Skeletal muscle satellite cell (primary cell): ENCODE measurements at regions not wholly inside any gene's neighbourhood (a gene's known extent, or its start where the extent isn't known, plus 50 kb on each side); places are given as distances from the start of the nearest gene placed in this dataset.
"Not testable (repeated sequence)": the region's sequence is repeated elsewhere in the genome, so short reads cannot be mapped to it uniquely, and the experiment has no call there.

ENCODE experiments used
- H3K27me3 ChIP-seq: 2 replicates; pipeline ENCODE4 v1.7.0; 2013; ENCODE audit warnings: low read length; ENCODE audit not compliant: control insufficient read depth, insufficient read depth
- H3K36me3 ChIP-seq: 2 replicates; pipeline ENCODE4 v1.7.0; 2013; ENCODE audit warnings: mild to moderate bottlenecking, control low read depth, low read length; ENCODE audit not compliant: insufficient read depth
- H3K4me1 ChIP-seq: 2 replicates; pipeline ENCODE4 v1.7.0; 2013; ENCODE audit warnings: low read length; ENCODE audit not compliant: control insufficient read depth, insufficient read depth
- H3K4me2 ChIP-seq: 2 replicates; pipeline ENCODE4 v1.7.0; 2013; ENCODE audit warnings: mild to moderate bottlenecking, low read length
- H3K4me3 ChIP-seq: 2 replicates; pipeline ENCODE4 v1.7.0; 2013; ENCODE audit warnings: low read length
- H3K9ac ChIP-seq: 2 replicates; pipeline ENCODE4 v1.7.0; 2013; ENCODE audit warnings: mild to moderate bottlenecking, low read depth, low read length, moderate library complexity
- H3K9me3 ChIP-seq: replicated peaks from 2 replicates; pipeline ENCODE4 v1.7.0; 2013; ENCODE audit warnings: mild to moderate bottlenecking, control low read depth, low read length

DNA sequence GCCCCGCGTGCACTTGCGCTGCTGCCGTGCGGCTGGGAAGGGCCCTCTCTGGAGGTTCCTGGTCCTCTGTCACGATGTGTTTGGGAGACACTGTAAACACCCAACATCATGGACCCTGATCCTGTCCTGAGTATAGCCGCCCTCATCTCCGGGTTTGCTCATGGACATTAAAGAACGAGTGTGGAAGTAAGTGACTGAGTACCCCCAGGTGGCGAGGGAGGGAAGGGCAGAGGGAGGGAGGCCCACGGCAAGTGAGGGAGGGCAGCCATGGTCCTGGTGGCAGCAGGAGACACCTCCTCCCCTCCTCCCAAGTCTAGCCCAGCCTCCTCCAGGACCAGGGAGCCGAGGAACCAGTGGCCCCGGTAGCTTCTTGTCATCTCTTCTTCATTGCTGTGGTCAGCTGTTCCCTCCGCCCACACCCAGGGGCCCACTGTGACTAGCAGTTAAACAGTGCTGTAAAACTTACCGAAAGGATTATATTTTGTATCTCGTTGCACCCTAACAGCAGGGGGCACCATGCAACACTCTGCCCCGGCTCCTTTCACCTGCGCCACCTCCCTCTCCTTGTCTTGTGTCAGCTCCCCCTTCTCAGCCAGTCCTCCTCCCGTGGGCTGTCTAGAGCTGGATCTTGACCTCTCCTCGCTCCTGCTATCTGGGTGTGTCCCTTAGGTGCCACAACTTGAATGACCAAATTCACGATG lies 566.5 kb upstream of the B3GAT1 start:
- H3K36me3 ChIP-seq = no peaks in the 10 kb centered on the region
- H3K9ac ChIP-seq = no peak overlapping the region
- no peaks in the 10 kb centered on the region for H3K9me3 ChIP-seq
- no peak overlapping the region for H3K4me2 ChIP-seq
- H3K27me3 ChIP-seq = no peaks in the 10 kb centered on the region
- H3K4me1 ChIP-seq = no peaks in the 10 kb centered on the region
- H3K4me3 ChIP-seq = no peak overlapping the region

DNA sequence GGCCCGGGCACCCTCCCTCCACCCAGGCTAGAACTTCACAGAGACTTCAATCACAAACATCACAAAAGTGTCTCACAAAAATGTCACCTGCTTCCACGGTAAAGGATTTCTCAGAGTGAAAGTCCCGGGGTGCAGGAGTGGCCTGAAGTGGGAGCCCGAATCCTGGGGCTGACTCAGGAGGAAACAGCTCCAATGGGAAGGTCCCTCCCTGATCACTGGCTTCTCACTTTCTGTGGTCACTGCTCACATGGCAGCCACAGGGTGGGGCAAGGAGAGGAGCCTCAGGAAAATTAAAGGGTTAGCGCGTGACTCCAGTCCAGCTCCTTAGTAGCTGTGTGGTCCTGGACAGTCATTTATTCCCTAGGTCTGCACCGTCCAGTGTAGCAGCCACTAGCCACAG lies 564.5 kb upstream of the B3GAT1 start:
- no peak overlapping the region for H3K4me3 ChIP-seq
- H3K9ac ChIP-seq = no peak overlapping the region
- no peak overlapping the region for H3K4me2 ChIP-seq
- no peaks in the 10 kb centered on the region for H3K36me3 ChIP-seq
- H3K27me3 ChIP-seq = no peaks in the 10 kb centered on the region
- no peaks in the 10 kb centered on the region for H3K4me1 ChIP-seq
- no peaks in the 10 kb centered on the region for H3K9me3 ChIP-seq

DNA sequence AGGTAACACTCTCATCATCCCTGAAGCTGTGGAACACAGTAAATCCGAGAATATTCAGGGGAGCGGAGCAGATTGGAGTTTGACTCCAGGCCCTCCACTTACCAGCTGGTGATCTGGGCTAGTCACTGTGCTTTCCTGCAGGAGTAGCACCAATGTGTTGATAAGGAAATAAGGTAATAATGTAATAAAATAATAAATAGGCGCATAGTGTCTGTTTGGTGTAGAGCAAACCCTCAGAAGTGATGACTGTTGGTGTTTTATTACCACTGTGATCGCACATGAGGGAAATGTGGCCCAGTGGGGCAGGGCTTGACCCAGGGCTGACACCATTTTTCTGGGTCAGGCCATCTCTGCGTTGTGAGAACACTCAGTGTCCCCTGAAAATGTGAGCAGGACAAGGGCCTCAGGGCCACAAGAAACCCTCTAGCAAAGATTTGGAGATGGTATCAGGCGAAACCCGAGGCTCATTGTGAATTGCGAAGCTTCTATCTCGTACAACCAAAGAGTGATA lies 563.9 kb upstream of the B3GAT1 start:
- no peak overlapping the region for H3K4me3 ChIP-seq
- H3K9ac ChIP-seq = no peak overlapping the region
- no peak overlapping the region for H3K4me2 ChIP-seq
- H3K4me1 ChIP-seq = no peaks in the 10 kb centered on the region
- H3K9me3 ChIP-seq = no peaks in the 10 kb centered on the region
- no peaks in the 10 kb centered on the region for H3K27me3 ChIP-seq
- H3K36me3 ChIP-seq = no peaks in the 10 kb centered on the region

GRCh38 chr11:134973801-134974200 lies 561.8 kb upstream of the B3GAT1 start:
- Histone ChIP-seq H3K4me1 (no peaks in the 10 kb centered on the region), H3K27me3 (no peaks in the 10 kb centered on the region), H3K9ac (no peak overlapping the region), H3K4me2 (no peak overlapping the region), H3K36me3 (no peaks in the 10 kb centered on the region), H3K4me3 (no peak overlapping the region), H3K9me3 (no peaks in the 10 kb centered on the region)

GRCh38 chr11:134971381-134971780 lies 559.3 kb upstream of the B3GAT1 start:
- no peaks in the 10 kb centered on the region for H3K4me1 ChIP-seq
- H3K9ac ChIP-seq = no peak overlapping the region
- H3K36me3 ChIP-seq = no peaks in the 10 kb centered on the region
- no peak overlapping the region for H3K4me3 ChIP-seq
- no peaks in the 10 kb centered on the region for H3K27me3 ChIP-seq
- H3K4me2 ChIP-seq = no peak overlapping the region
- H3K9me3 ChIP-seq = no peaks in the 10 kb centered on the region

- H3K9me3 ChIP-seq = no peaks in the 10 kb centered on the region
- H3K27me3 ChIP-seq = no peaks in the 10 kb centered on the region
- no peaks in the 10 kb centered on the region for H3K4me1 ChIP-seq
- H3K9ac ChIP-seq = no peak overlapping the region
- H3K36me3 ChIP-seq = no peaks in the 10 kb centered on the region
- no peak overlapping the region for H3K4me3 ChIP-seq
- no peak overlapping the region for H3K4me2 ChIP-seq
These were observed 555.7 kb upstream of the B3GAT1 start for GRCh38 chr11:134967746-134968145.

- not testable (repeated sequence) for H3K9me3 ChIP-seq, H3K27me3 ChIP-seq, H3K36me3 ChIP-seq, H3K4me2 ChIP-seq, H3K9ac ChIP-seq, H3K4me3 ChIP-seq, H3K4me1 ChIP-seq
These were observed 549.3 kb upstream of the B3GAT1 start for GRCh38 chr11:134961386-134961785.

DNA sequence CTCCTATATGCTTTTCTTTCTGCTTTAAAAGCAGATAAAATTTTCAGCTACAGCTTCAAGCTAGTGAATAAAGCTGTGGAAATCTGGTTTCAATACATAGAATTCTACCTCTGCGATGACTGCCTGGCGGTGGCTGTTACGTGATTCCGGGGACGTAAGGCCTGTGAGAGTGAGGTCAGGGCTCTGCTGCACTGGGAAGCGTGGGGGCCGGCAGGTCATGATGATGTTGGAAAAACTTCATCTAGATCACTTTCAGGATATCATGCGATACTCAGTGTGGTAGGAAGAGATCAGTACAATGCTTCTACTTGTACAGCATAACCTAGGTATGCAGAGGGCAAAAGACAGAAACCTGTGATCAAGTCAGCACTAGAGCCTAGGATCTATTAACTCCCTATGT lies 546.8 kb upstream of the B3GAT1 start:
- Histone ChIP-seq H3K27me3 (peaks cover 4% of the 10 kb centered on the region), H3K9me3 (no peaks in the 10 kb centered on the region)

GRCh38 chr11:134958336-134958640 lies 546.2 kb upstream of the B3GAT1 start:
- Histone ChIP-seq H3K4me1 (no peaks in the 10 kb centered on the region), H3K4me3 (no peak overlapping the region), H3K4me2 (no peak overlapping the region), H3K27me3 (peaks cover 4% of the 10 kb centered on the region), H3K9ac (no peak overlapping the region), H3K9me3 (no peaks in the 10 kb centered on the region), H3K36me3 (no peaks in the 10 kb centered on the region)

More for the DNA sequence above, 546.8 kb upstream of the B3GAT1 start:
- Histone ChIP-seq H3K4me2 (no peak overlapping the region), H3K36me3 (no peaks in the 10 kb centered on the region), H3K4me3 (no peak overlapping the region), H3K4me1 (no peaks in the 10 kb centered on the region), H3K9ac (no peak overlapping the region)

- Histone ChIP-seq H3K4me3 (no peak overlapping the region), H3K9me3 (no peaks in the 10 kb centered on the region), H3K4me2 (no peak overlapping the region), H3K4me1 (no peaks in the 10 kb centered on the region), H3K9ac (no peak overlapping the region), H3K36me3 (no peaks in the 10 kb centered on the region), H3K27me3 (peaks cover 4% of the 10 kb centered on the region)
These were observed 545.7 kb upstream of the B3GAT1 start for GRCh38 chr11:134957540-134958335.

GRCh38 chr11:134956450-134957210 lies 544.6 kb upstream of the B3GAT1 start:
- no peak overlapping the region for H3K4me3 ChIP-seq
- H3K4me2 ChIP-seq = no peak overlapping the region
- H3K27me3 ChIP-seq = peaks cover 4% of the 10 kb centered on the region
- peaks cover 4% of the 10 kb centered on the region for H3K4me1 ChIP-seq
- H3K9ac ChIP-seq = no peak overlapping the region
- H3K36me3 ChIP-seq = no peaks in the 10 kb centered on the region
- no peaks in the 10 kb centered on the region for H3K9me3 ChIP-seq
